Adrenal gland (tissue), 9 donors: ENCODE measurements at regions not wholly inside any gene's neighbourhood (a gene's known extent, or its start where the extent isn't known, plus 50 kb on each side); places are given as distances from the start of the nearest gene placed in this dataset.

Experiments used
- DNase-seq, 7 donors: peaks; one replicate each; pipeline ENCODE4 v3.0.0-alpha.2; 2019 to 2020
- H3K27ac ChIP-seq, 5 donors: fragments of 200-600 bp; sonication (generic) in 4 of 5; 1 replicate in 3 of 5; 2 replicates in 2 of 5; pipeline versions ENCODE4 v1.5.1 to v1.8.0; 2016 to 2020; ENCODE audit warnings: mild to moderate bottlenecking in 1 of 5
- H3K27me3 ChIP-seq: fragments of 200-600 bp; 2 replicates; pipeline ENCODE4 v1.8.0; 2021
- H3K36me3 ChIP-seq, 2 donors: fragments of 200-600 bp; replicated peaks in 1 of 2; 1 replicate in 1 of 2; 2 replicates in 1 of 2; pipeline versions ENCODE4 v1.5.1 to v1.8.0; 2018 to 2022
- H3K4me1 ChIP-seq, 2 donors: fragments of 200-600 bp; replicated peaks in 1 of 2; 1 replicate in 1 of 2; 2 replicates in 1 of 2; pipeline versions ENCODE4 v1.5.1 to v1.8.0; 2018 to 2021
- H3K4me3 ChIP-seq, 4 donors: fragments of 200-600 bp; sonication (generic) in 3 of 4; one replicate each; pipeline ENCODE4 v1.5.1; 2016 to 2018
- H3K9me3 ChIP-seq, 3 donors: fragments of 200-600 bp; sonication (generic) in 1 of 3; replicated peaks in 1 of 3; 1 replicate in 2 of 3; 2 replicates in 1 of 3; pipeline versions ENCODE4 v1.5.1 to v1.8.0; 2016 to 2021
- POLR2A ChIP-seq, 2 donors: fragments of 450-650 bp; IDR thresholded peaks; one replicate each; pipeline ENCODE4 v1.6.1; 2017; ENCODE audit warnings: antibody characterized with exemption in 2 of 2, mild to moderate bottlenecking in 2 of 2, moderate library complexity in 1 of 2
- WGBS, 4 donors: extraction: QIAGEN DNeasy Blood & Tissue Kit in 2 of 4; methylation state at CpG; one replicate each; pipeline versions ENCODE4 v1.1.5 to v1.1.7; 2013 to 2017; 5-methylcytosine and 5-hydroxymethylcytosine counted together
- intact Hi-C, 2 donors: fragments of 100-400 bp; cut with DNase I; formaldehyde crosslinking; loops; one replicate each; pipeline versions ENCODE4 v1.14.1 to v1.15.0; 2022 to 2023
- TF ChIP-seq, protein P1 (sequence below), 6 experiments: fragments of 450-650 bp in 4 of 6; fragments of 200-600 bp in 2 of 6; sonication (generic) in 1 of 6; IDR thresholded peaks; 1 replicate in 5 of 6; 2 replicates in 1 of 6; pipeline versions ENCODE4 v1.5.1 to v1.8.0; 2016 to 2021; ENCODE audit warnings: antibody characterized with exemption in 6 of 6, mild to moderate bottlenecking in 2 of 6, moderate library complexity in 1 of 6
- donor health status: healthy with polysubstance abuse.
- donor health status: Bipolar disorder and iron deficiency.
- donor health status: DM: yes; HTN: yes; CAD: no.
- donor health status: DM: no; HTN: no; CAD: no.
- donor health status: DM: no; HTN: no; CAD: no.

DNA sequence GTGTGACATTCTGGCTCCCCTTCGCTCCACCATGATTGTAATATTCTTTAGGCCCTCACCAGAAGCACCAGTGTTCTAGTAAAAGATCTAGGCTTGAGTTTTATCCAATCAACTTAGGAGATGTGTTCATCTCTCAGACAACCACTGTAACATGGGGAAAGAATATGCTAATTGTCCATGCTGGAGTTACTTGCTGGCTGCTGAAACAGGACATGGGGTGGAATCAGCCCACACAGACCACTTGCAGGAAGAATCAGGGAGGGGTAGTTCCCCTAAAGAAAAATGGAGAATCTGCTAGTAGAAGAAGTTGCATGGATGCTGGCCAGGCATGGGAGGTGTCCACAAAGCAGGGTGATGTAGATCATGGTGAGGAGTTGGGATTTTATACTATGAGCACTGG lies 86.2 kb downstream of the FEM1C start:
- Histone ChIP-seq H3K9me3 (no peaks in the 10 kb centered on the region), H3K36me3 (no peaks in the 10 kb centered on the region), H3K4me1 (peaks cover 11 to 16% of the 10 kb centered on the region in 2 donors), H3K27me3 (no peaks in the 10 kb centered on the region), H3K4me3 (no peak overlapping the region), H3K27ac (no peak overlapping the region)
- intact Hi-C loops, result no loop called here
- WGBS, 4 donors, result 88 to 100% (median 93%) methylated on average over 1 of the region's 1 CpG
- TF ChIP-seq, protein P1, sequence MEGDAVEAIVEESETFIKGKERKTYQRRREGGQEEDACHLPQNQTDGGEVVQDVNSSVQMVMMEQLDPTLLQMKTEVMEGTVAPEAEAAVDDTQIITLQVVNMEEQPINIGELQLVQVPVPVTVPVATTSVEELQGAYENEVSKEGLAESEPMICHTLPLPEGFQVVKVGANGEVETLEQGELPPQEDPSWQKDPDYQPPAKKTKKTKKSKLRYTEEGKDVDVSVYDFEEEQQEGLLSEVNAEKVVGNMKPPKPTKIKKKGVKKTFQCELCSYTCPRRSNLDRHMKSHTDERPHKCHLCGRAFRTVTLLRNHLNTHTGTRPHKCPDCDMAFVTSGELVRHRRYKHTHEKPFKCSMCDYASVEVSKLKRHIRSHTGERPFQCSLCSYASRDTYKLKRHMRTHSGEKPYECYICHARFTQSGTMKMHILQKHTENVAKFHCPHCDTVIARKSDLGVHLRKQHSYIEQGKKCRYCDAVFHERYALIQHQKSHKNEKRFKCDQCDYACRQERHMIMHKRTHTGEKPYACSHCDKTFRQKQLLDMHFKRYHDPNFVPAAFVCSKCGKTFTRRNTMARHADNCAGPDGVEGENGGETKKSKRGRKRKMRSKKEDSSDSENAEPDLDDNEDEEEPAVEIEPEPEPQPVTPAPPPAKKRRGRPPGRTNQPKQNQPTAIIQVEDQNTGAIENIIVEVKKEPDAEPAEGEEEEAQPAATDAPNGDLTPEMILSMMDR (IDR thresholded peaks at IDR 0.05), result no peak
- TF ChIP-seq POLR2A (IDR thresholded peaks at IDR 0.05), result no peak
- DNase-seq, result no peak

DNA sequence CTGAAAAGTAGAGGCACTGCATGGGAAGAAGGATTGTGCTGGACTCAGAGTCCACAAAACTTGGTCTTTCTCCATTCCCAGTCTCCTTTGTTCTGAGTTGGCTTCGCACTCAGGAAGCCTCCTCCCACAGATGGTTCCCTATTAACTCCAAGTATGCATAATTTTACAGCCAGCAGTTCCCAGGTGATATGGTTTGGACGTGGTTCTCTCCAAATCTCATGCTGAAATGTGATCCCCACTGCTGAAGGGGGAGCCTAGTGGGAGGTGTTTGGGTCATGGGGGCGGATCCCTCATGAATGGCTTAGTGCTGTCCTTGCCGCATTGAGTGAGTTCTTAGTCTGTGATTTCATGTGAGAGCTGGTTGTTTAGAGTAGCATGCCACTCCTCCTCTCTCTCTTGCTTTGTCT lies 86.6 kb downstream of the FEM1C start:
- TF ChIP-seq, protein P1 (IDR thresholded peaks at IDR 0.05), result no peak
- TF ChIP-seq POLR2A (IDR thresholded peaks at IDR 0.05), result no peak
- WGBS, 4 donors, result 59 to 89% (median 75%) methylated on average over 2 to 4 of the region's 4 CpGs
- intact Hi-C loops, result no loop called here
- peaks cover 11 to 16% of the 10 kb centered on the region in 2 donors for H3K4me1 ChIP-seq
- no peaks in the 10 kb centered on the region for H3K36me3 ChIP-seq
- H3K27me3 ChIP-seq, result no peaks in the 10 kb centered on the region
- DNase-seq, result no peak
- H3K27ac ChIP-seq, result no peak overlapping the region
- H3K9me3 ChIP-seq, result no peaks in the 10 kb centered on the region
- no peak overlapping the region for H3K4me3 ChIP-seq

DNA sequence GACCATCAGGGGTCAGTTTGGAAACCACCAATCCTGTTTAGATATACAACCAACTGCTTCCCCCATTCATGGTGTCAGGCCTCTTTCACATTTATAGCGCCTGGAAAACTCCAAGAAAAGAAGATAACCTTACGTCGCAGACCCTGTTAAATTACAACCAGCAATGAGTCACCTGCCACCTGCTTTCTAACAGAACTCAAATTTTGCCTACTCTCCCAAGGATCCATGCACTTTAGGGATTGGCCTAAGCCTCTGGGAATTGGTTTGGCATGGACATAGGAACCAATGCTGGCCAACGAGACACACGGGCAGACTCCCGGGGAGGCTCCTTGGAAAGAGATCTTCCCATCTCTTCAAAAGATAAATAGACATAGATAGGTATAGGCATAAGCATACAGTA lies 87.0 kb downstream of the FEM1C start:
- no peaks in the 10 kb centered on the region for H3K36me3 ChIP-seq
- H3K9me3 ChIP-seq, result no peaks in the 10 kb centered on the region
- DNase-seq, result no peak
- TF ChIP-seq, protein P1 (IDR thresholded peaks at IDR 0.05), result no peak
- no peak for TF ChIP-seq POLR2A (IDR thresholded peaks at IDR 0.05)
- peaks cover 11 to 16% of the 10 kb centered on the region in 2 donors for H3K4me1 ChIP-seq
- no peak overlapping the region for H3K4me3 ChIP-seq
- WGBS, 4 donors, result 80 to 93% (median 89%) methylated on average over 6 of the region's 6 CpGs
- no peaks in the 10 kb centered on the region for H3K27me3 ChIP-seq
- H3K27ac ChIP-seq, result no peak overlapping the region
- intact Hi-C loops, result no loop called here

DNA sequence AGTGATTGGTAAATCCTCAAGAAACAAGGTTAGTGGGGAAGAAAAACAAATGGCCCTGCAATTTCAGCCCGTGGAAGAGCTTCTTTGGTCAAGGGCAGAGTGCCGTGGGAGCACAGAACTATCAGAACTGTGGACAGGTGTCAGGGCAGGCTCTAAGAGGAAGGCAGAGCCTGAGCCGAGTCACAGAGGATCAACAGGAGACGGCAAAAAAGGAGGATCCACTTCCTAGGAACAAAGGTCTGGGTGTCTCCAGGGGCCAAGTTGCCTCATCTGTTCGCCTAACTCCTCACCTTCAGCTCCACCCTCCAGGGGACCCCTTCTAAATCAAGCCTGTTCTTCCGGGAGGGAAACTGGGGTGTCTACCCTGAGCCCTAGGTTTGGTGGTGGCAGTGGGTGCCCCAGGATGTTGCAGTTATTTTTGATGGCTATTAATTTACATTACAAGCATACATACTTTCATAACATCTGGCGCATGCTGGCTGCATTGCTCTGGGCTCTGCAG lies 88.0 kb downstream of the FEM1C start:
- Histone ChIP-seq H3K9me3 (no peaks in the 10 kb centered on the region), H3K27ac (no peak overlapping the region), H3K27me3 (no peaks in the 10 kb centered on the region), H3K4me1 (peaks cover 11 to 16% of the 10 kb centered on the region in 2 donors), H3K36me3 (no peaks in the 10 kb centered on the region), H3K4me3 (no peak overlapping the region)
- no peak for DNase-seq
- intact Hi-C loops, result no loop called here
- TF ChIP-seq, protein P1 (IDR thresholded peaks at IDR 0.05), result no peak
- no peak for TF ChIP-seq POLR2A (IDR thresholded peaks at IDR 0.05)
- 63 to 77% (median 76%) methylated on average over 6 to 7 of the region's 7 CpGs for WGBS, 4 donors
